ENCODE measurements at regions not wholly inside any gene's neighbourhood (a gene's known extent, or its start where the extent isn't known, plus 50 kb on each side); places are given as distances from the start of the nearest gene placed in this dataset.
A peak's percentile ranks its signal among the peaks of the same experiment; 100 is the strongest.

DNA sequence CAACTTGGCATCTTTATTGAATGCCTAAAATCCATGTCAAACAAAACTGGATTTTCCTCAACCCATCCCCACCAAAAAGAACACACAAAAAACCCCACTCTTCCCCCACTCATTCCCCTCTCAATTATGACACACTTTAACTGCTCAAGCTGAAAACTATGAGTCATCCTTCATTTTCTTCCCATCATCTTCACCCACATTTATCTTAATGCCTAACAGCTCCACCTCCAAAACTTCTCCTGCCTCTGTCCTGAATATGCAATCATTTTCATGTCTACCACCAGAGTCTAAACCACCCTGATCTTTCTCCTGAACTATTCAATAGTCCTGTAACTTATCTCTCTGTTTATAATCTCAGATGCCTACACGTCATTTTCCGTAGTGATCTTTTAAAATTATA is 239.7 kb downstream of the BCAT1 start:
- WGBS, 2 experiments (ENCODE audit: extremely low coverage in 2 of 2, insufficient read length in 1 of 2), result 29% methylated on average over 2 of the region's 2 CpGs; no CpG with 5 or more reads in 1 of the 2 experiments
- H4K5ac ChIP-seq (ENCODE audit: low read depth, low read length), result no peak overlapping the region
- H2AFZ ChIP-seq (replicated peaks; ENCODE audit: low read length, poor library complexity), result no peak overlapping the region
- no peak overlapping the region for H2BK15ac ChIP-seq (ENCODE audit: low read depth, low read length)
- H3K9me3 ChIP-seq (ENCODE audit: control insufficient read depth, insufficient read depth, low read length), result no peaks in the 10 kb centered on the region
- H3K36me3 ChIP-seq (ENCODE audit: control insufficient read depth, insufficient read depth, low read length), result no peaks in the 10 kb centered on the region
- ATAC-seq (ENCODE audit: low read depth) (0 out of 2 replicates have a peak, but pooled peaks have one; percentile 37), DNase-seq (peak; percentile 48)
- CTCF ChIA-PET, result no interaction called here
- H3K14ac ChIP-seq (replicated peaks; ENCODE audit: low read depth, low read length), result no peak overlapping the region
- no peak overlapping the region for H3K4me3 ChIP-seq (ENCODE audit: insufficient read depth, low read depth, low read length)
- no TSS peak for BruUV-seq (replicated peaks)
- no peak overlapping the region for H2BK5ac ChIP-seq (ENCODE audit: low read depth, low read length, poor library complexity, severe bottlenecking)
- in situ Hi-C loops (cut with MboI; ENCODE audit: low sequenced_read_pairs) (no loop called here), intact Hi-C loops (cut with micrococcal nuclease) (no loop called here), dilution Hi-C loops (cut with HindIII; ENCODE audit: low sequenced_read_pairs, unreplicated experiment) (no loop called here)
- H3K56ac ChIP-seq (ENCODE audit: extremely low read depth, insufficient read depth, low read length), result no peak overlapping the region
- POLR2A ChIA-PET (ENCODE audit: unreplicated experiment), result no interaction called here
- H3K4me1 ChIP-seq (ENCODE audit: control insufficient read depth, insufficient read depth, low read length), result no peaks in the 10 kb centered on the region; the same call in 1 of the 2 replicates
- no peak overlapping the region for H3K18ac ChIP-seq (ENCODE audit: low read depth, low read length)
- H3K4me2 ChIP-seq (ENCODE audit: low read depth, low read length), result no peak overlapping the region
- H4K91ac ChIP-seq (ENCODE audit: insufficient read depth, low read depth, low read length), result no peak overlapping the region
- H3K9ac ChIP-seq (ENCODE audit: low read depth, low read length), result no peak overlapping the region
- H3K4ac ChIP-seq (ENCODE audit: low read depth, low read length), result no peak overlapping the region
- H2BK120ac ChIP-seq (ENCODE audit: low read depth, low read length), result no peak overlapping the region
- H2AK9ac ChIP-seq (replicated peaks; ENCODE audit: low read depth, low read length, poor library complexity), result no peak overlapping the region
- H2BK20ac ChIP-seq (ENCODE audit: low read depth, low read length), result no peak overlapping the region
- no peaks in the 10 kb centered on the region for H3K27me3 ChIP-seq (ENCODE audit: control insufficient read depth, insufficient read depth, low read length)
- no peaks in the 10 kb centered on the region for H4K20me1 ChIP-seq (ENCODE audit: insufficient read depth, low read length)
- H3K27ac ChIP-seq (ENCODE audit: insufficient read depth, low read length), result no peak overlapping the region
- TF ChIP-seq BHLHE40 (IDR thresholded peaks at IDR 0.05; ENCODE audit: low read depth, low read length), result no peak
- TF ChIP-seq CHD1 (IDR thresholded peaks at IDR 0.05; ENCODE audit: low read depth, low read length), result no peak
- peak; percentile 81 for TF ChIP-seq FOS (IDR thresholded peaks at IDR 0.05; ENCODE audit: low read depth, low read length)
- H3K9me1 ChIP-seq (ENCODE audit: insufficient read depth, low read length), result no peaks in the 10 kb centered on the region
- H3K23ac ChIP-seq (ENCODE audit: low read depth, low read length), result no peak overlapping the region
- H3K79me1 ChIP-seq (ENCODE audit: low read depth in 1 of 2, low read length in 2 of 2), result no peaks in the 10 kb centered on the region
- H4K8ac ChIP-seq (ENCODE audit: low read depth in 2 of 2, low read length in 2 of 2), result no peak overlapping the region
- no peak overlapping the region for H2AK5ac ChIP-seq (ENCODE audit: low read depth, low read length)

All from IMR-90 (cell line).